ENCODE measurements at regions not wholly inside any gene's neighbourhood (a gene's known extent, or its start where the extent isn't known, plus 50 kb on each side); places are given as distances from the start of the nearest gene placed in this dataset.

- Histone ChIP-seq H3K27me3 (ENCODE audit: control insufficient read depth in 3 of 3, insufficient read depth in 3 of 3, low read length in 2 of 3) (no peaks in the 10 kb centered on the region), H3K27ac (ENCODE audit: low read depth in 1 of 2, low read length in 1 of 2) (no peak overlapping the region), H3K4me3 (no peak overlapping the region), H3K9me3 (ENCODE audit: control insufficient read depth in 4 of 4, insufficient read depth in 3 of 4, low read length in 3 of 4) (peaks cover 0 to 4% (median 0%) of the 10 kb centered on the region in 4 donors), H3K4me1 (ENCODE audit: control insufficient read depth in 5 of 5, insufficient read depth in 5 of 5, low read length in 5 of 5) (no peaks in the 10 kb centered on the region), H3K36me3 (ENCODE audit: control insufficient read depth in 4 of 4, insufficient read depth in 4 of 4, low read length in 4 of 4) (no peaks in the 10 kb centered on the region), H3K9ac (ENCODE audit: insufficient read depth in 1 of 2, low read length in 2 of 2) (no peak overlapping the region)
- DNase-seq (no peak), ATAC-seq (ENCODE audit: insufficient read depth, low FRiP score) (no peak)
- no peak for TF ChIP-seq CTCF (IDR thresholded peaks at IDR 0.05; ENCODE audit: control extremely low read depth, extremely low read depth)
- 90 to 100% methylated on average over 1 of the region's 1 CpG for WGBS, 2 donors
Observed at GRCh38 chr6:137560184-137560563, 66.0 kb upstream of the OLIG3 start.

GRCh38 chr6:137568067-137568466 lies 73.9 kb upstream of the OLIG3 start:
- WGBS, 2 donors = 85 to 86% methylated on average over 1 of the region's 1 CpG
- no peak for ATAC-seq (ENCODE audit: insufficient read depth, low FRiP score)
- H3K27me3 ChIP-seq (ENCODE audit: control insufficient read depth in 3 of 3, insufficient read depth in 3 of 3, low read length in 2 of 3) = peaks cover 0 to 2% (median 0%) of the 10 kb centered on the region in 3 donors

GRCh38 chr6:137570393-137570792 lies 76.2 kb upstream of the OLIG3 start:
- Histone ChIP-seq H3K4me1 (ENCODE audit: control insufficient read depth in 5 of 5, insufficient read depth in 5 of 5, low read length in 5 of 5) (peaks cover 0 to 5% (median 0%) of the 10 kb centered on the region in 5 donors), H3K9me3 (ENCODE audit: control insufficient read depth in 4 of 4, insufficient read depth in 3 of 4, low read length in 3 of 4) (peaks cover 0 to 3% (median 0%) of the 10 kb centered on the region in 4 donors), H3K4me3 (no peak overlapping the region), H3K27me3 (ENCODE audit: control insufficient read depth in 3 of 3, insufficient read depth in 3 of 3, low read length in 2 of 3) (peaks cover 0 to 4% (median 0%) of the 10 kb centered on the region in 3 donors), H3K27ac (ENCODE audit: low read depth in 1 of 2, low read length in 1 of 2) (no peak overlapping the region), H3K36me3 (ENCODE audit: control insufficient read depth in 4 of 4, insufficient read depth in 4 of 4, low read length in 4 of 4) (no peaks in the 10 kb centered on the region), H3K9ac (ENCODE audit: insufficient read depth in 1 of 2, low read length in 2 of 2) (no peak overlapping the region)
- peak; percentile 16 to 57 (median 57) for DNase-seq
- WGBS, 2 donors = 46 to 67% methylated on average over 8 of the region's 8 CpGs
- ATAC-seq (ENCODE audit: insufficient read depth, low FRiP score) = no peak
- TF ChIP-seq CTCF (IDR thresholded peaks at IDR 0.05; ENCODE audit: control extremely low read depth, extremely low read depth) = no peak

More at GRCh38 chr6:137568067-137568466, 73.9 kb upstream of the OLIG3 start:
- DNase-seq = no peak
- Histone ChIP-seq H3K36me3 (ENCODE audit: control insufficient read depth in 4 of 4, insufficient read depth in 4 of 4, low read length in 4 of 4) (no peaks in the 10 kb centered on the region), H3K4me1 (ENCODE audit: control insufficient read depth in 5 of 5, insufficient read depth in 5 of 5, low read length in 5 of 5) (peaks cover 0 to 5% (median 0%) of the 10 kb centered on the region in 5 donors), H3K4me3 (no peak overlapping the region), H3K9me3 (ENCODE audit: control insufficient read depth in 4 of 4, insufficient read depth in 3 of 4, low read length in 3 of 4) (peaks cover 0 to 7% (median 0%) of the 10 kb centered on the region in 4 donors), H3K27ac (ENCODE audit: low read depth in 1 of 2, low read length in 1 of 2) (no peak overlapping the region), H3K9ac (ENCODE audit: insufficient read depth in 1 of 2, low read length in 2 of 2) (no peak overlapping the region)
- TF ChIP-seq CTCF (IDR thresholded peaks at IDR 0.05; ENCODE audit: control extremely low read depth, extremely low read depth) = no peak

GRCh38 chr6:137571854-137572253 lies 77.7 kb upstream of the OLIG3 start:
- TF ChIP-seq CTCF (IDR thresholded peaks at IDR 0.05; ENCODE audit: control extremely low read depth, extremely low read depth) = no peak
- no peak overlapping the region for H3K27ac ChIP-seq (ENCODE audit: low read depth in 1 of 2, low read length in 1 of 2)
- H3K36me3 ChIP-seq (ENCODE audit: control insufficient read depth in 4 of 4, insufficient read depth in 4 of 4, low read length in 4 of 4) = no peaks in the 10 kb centered on the region
- H3K4me3 ChIP-seq = no peak overlapping the region
- H3K4me1 ChIP-seq (ENCODE audit: control insufficient read depth in 5 of 5, insufficient read depth in 5 of 5, low read length in 5 of 5) = peaks cover 0 to 5% (median 0%) of the 10 kb centered on the region in 5 donors
- DNase-seq (no peak), ATAC-seq (ENCODE audit: insufficient read depth, low FRiP score) (no peak)
- H3K27me3 ChIP-seq (ENCODE audit: control insufficient read depth in 3 of 3, insufficient read depth in 3 of 3, low read length in 2 of 3) = peaks cover 0 to 4% (median 0%) of the 10 kb centered on the region in 3 donors
- H3K9ac ChIP-seq (ENCODE audit: insufficient read depth in 1 of 2, low read length in 2 of 2) = no peak overlapping the region
- peaks cover 0 to 3% (median 0%) of the 10 kb centered on the region in 4 donors for H3K9me3 ChIP-seq (ENCODE audit: control insufficient read depth in 4 of 4, insufficient read depth in 3 of 4, low read length in 3 of 4)
